ENCODE measurements at regions not wholly inside any gene's neighbourhood (a gene's known extent, or its start where the extent isn't known, plus 50 kb on each side); places are given as distances from the start of the nearest gene placed in this dataset.

DNA sequence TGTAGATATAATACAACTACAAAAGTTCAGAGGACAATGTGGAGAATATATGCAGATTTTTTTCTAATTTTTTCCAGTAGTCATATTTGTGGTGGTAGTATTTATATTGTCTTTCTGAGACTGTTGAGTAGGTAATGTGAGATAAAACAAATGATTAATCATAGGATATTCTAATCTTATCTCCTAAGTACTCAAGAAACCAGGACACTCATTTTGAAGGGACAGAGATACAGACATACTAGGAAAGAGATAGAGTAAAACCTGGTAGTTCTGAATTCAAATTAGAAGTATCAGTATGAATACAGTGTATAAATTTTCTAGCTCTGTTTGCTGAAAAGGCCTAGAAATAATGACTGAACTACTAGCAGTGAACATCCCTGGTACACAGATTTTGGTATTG lies 141.7 kb upstream of the ASIC2 start:
- H3K4me1 ChIP-seq (ENCODE audit: control insufficient read depth, insufficient read depth, low read length), result no peaks in the 10 kb centered on the region
- ChIA-PET RAD21 (ENCODE audit: unreplicated experiment) (no interaction called here), SMC1A (ENCODE audit: uncharacterized antibody, unreplicated experiment) (no interaction called here), CTCF (no interaction called here), POLR2A (no interaction called here)
- ATAC-seq, result no peak
- FAIRE-seq, result no peak
- no peak for DNase-seq (ENCODE audit: low read depth, low spot score)
- BruUV-seq (replicated peaks), result no TSS peak
- H3K4me2 ChIP-seq (ENCODE audit: control insufficient read depth, insufficient read depth), result no peak overlapping the region
- H3K27ac ChIP-seq (ENCODE audit: control insufficient read depth, insufficient read depth), result no peak overlapping the region
- in situ Hi-C loops (cut with MboI), result no loop called here
- intact Hi-C loops (cut with micrococcal nuclease; ENCODE audit: unreplicated experiment), result no loop called here
- no peak overlapping the region for H2AFZ ChIP-seq (ENCODE audit: control insufficient read depth, low read depth, low read length)
- TF ChIP-seq, protein P1, sequence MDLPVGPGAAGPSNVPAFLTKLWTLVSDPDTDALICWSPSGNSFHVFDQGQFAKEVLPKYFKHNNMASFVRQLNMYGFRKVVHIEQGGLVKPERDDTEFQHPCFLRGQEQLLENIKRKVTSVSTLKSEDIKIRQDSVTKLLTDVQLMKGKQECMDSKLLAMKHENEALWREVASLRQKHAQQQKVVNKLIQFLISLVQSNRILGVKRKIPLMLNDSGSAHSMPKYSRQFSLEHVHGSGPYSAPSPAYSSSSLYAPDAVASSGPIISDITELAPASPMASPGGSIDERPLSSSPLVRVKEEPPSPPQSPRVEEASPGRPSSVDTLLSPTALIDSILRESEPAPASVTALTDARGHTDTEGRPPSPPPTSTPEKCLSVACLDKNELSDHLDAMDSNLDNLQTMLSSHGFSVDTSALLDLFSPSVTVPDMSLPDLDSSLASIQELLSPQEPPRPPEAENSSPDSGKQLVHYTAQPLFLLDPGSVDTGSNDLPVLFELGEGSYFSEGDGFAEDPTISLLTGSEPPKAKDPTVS (IDR thresholded peaks at IDR 0.05; ENCODE audit: low read depth, low read length), result no peak
- TF ChIP-seq, protein P2, sequence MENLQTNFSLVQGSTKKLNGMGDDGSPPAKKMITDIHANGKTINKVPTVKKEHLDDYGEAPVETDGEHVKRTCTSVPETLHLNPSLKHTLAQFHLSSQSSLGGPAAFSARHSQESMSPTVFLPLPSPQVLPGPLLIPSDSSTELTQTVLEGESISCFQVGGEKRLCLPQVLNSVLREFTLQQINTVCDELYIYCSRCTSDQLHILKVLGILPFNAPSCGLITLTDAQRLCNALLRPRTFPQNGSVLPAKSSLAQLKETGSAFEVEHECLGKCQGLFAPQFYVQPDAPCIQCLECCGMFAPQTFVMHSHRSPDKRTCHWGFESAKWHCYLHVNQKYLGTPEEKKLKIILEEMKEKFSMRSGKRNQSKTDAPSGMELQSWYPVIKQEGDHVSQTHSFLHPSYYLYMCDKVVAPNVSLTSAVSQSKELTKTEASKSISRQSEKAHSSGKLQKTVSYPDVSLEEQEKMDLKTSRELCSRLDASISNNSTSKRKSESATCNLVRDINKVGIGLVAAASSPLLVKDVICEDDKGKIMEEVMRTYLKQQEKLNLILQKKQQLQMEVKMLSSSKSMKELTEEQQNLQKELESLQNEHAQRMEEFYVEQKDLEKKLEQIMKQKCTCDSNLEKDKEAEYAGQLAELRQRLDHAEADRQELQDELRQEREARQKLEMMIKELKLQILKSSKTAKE (IDR thresholded peaks at IDR 0.05; ENCODE audit: low read depth, poor library complexity, severe bottlenecking), result no peak
- TF ChIP-seq, protein P3, sequence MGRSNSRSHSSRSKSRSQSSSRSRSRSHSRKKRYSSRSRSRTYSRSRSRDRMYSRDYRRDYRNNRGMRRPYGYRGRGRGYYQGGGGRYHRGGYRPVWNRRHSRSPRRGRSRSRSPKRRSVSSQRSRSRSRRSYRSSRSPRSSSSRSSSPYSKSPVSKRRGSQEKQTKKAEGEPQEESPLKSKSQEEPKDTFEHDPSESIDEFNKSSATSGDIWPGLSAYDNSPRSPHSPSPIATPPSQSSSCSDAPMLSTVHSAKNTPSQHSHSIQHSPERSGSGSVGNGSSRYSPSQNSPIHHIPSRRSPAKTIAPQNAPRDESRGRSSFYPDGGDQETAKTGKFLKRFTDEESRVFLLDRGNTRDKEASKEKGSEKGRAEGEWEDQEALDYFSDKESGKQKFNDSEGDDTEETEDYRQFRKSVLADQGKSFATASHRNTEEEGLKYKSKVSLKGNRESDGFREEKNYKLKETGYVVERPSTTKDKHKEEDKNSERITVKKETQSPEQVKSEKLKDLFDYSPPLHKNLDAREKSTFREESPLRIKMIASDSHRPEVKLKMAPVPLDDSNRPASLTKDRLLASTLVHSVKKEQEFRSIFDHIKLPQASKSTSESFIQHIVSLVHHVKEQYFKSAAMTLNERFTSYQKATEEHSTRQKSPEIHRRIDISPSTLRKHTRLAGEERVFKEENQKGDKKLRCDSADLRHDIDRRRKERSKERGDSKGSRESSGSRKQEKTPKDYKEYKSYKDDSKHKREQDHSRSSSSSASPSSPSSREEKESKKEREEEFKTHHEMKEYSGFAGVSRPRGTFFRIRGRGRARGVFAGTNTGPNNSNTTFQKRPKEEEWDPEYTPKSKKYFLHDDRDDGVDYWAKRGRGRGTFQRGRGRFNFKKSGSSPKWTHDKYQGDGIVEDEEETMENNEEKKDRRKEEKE (IDR thresholded peaks at IDR 0.05), result no peak
- TF ChIP-seq PAX8 (IDR thresholded peaks at IDR 0.05), result no peak
- H3K9me3 ChIP-seq (replicated peaks; ENCODE audit: control insufficient read depth, insufficient read depth, low read length), result no peaks in the 10 kb centered on the region
- H3K79me2 ChIP-seq (ENCODE audit: control insufficient read depth, insufficient read depth, low read length), result no peaks in the 10 kb centered on the region
- no peaks in the 10 kb centered on the region for H3K36me3 ChIP-seq (ENCODE audit: control insufficient read depth in 2 of 2, insufficient read depth in 2 of 2, low read length in 1 of 2)
- no peaks in the 10 kb centered on the region for H4K20me1 ChIP-seq (ENCODE audit: control insufficient read depth, insufficient read depth)
- H3K4me3 ChIP-seq, result no peak overlapping the region
- H3K27me3 ChIP-seq (replicated peaks in 1 of 2; ENCODE audit: control insufficient read depth in 2 of 2, insufficient read depth in 2 of 2, low read length in 1 of 2), result no peaks in the 10 kb centered on the region
- no peak overlapping the region for H3K9ac ChIP-seq (ENCODE audit: control insufficient read depth, insufficient read depth, low read length)

All from GM12878 (cell line).